Thyroid gland (tissue), 4 donors: ENCODE measurements at regions not wholly inside any gene's neighbourhood (a gene's known extent, or its start where the extent isn't known, plus 50 kb on each side); places are given as distances from the start of the nearest gene placed in this dataset.

Source experiments
- CTCF ChIP-seq, 6 experiments: fragments of 200-600 bp in 3 of 6; fragments of 450-650 bp in 3 of 6; sonication (generic) in 3 of 6; IDR thresholded peaks; one replicate each; pipeline ENCODE4 v1.5.1; 2016 to 2019; ENCODE audit warnings: antibody characterized with exemption in 6 of 6, mild to moderate bottlenecking in 2 of 6, inconsistent platforms in 1 of 6, moderate library complexity in 1 of 6
- POLR2A ChIP-seq, 2 donors: fragments of 450-650 bp; IDR thresholded peaks; one replicate each; pipeline ENCODE4 v1.6.1; 2017; ENCODE audit warnings: antibody characterized with exemption in 2 of 2, mild to moderate bottlenecking in 2 of 2, moderate library complexity in 1 of 2

GRCh38 chr1:185551008-185551407 is 183.2 kb upstream of the HMCN1 start:
- TF ChIP-seq CTCF (IDR thresholded peaks at IDR 0.05) (no peak), POLR2A (IDR thresholded peaks at IDR 0.05) (no peak)
